Calu3 (cell line): ENCODE measurements at regions not wholly inside any gene's neighbourhood (a gene's known extent, or its start where the extent isn't known, plus 50 kb on each side); places are given as distances from the start of the nearest gene placed in this dataset.

Experiments
- BruUV-seq: library from RNA; stranded (reverse); fragments of 400-500 nt; replicated peaks from 2 replicates; lab custom pipeline; 2021; lab: Mats Ljungman, UMichigan
- CTCF ChIA-PET: fragments of 300-600 bp; sonication (Branson Sonifier 250); formaldehyde crosslinking; loops from one replicate; lab custom pipeline; 2022; ENCODE audit warnings: antibody characterized with exemption; lab: Charles Lee
- DNase-seq: peaks from one replicate; pipeline ENCODE4 v3.0.0; 2022
- H3K27ac Mint-ChIP-seq: one replicate; pipeline ENCODE4 v1.8.0; 2022; ENCODE audit warnings: mixed read lengths; ENCODE audit not compliant: unreplicated experiment
- H3K27me3 Mint-ChIP-seq: one replicate; pipeline ENCODE4 v1.8.0; 2022; ENCODE audit warnings: mixed read lengths; ENCODE audit not compliant: unreplicated experiment
- H3K36me3 Mint-ChIP-seq: one replicate; pipeline ENCODE4 v1.8.0; 2022; ENCODE audit warnings: mild to moderate bottlenecking, moderate library complexity, mixed read lengths; ENCODE audit not compliant: insufficient read depth, unreplicated experiment
- H3K4me1 Mint-ChIP-seq: one replicate; pipeline ENCODE4 v1.8.0; 2022; ENCODE audit warnings: mild to moderate bottlenecking, low read depth, mixed read lengths; ENCODE audit not compliant: unreplicated experiment
- H3K4me3 Mint-ChIP-seq: one replicate; pipeline ENCODE4 v1.8.0; 2022; ENCODE audit warnings: mild to moderate bottlenecking, low read depth, moderate library complexity, mixed read lengths; ENCODE audit not compliant: unreplicated experiment
- H3K9me3 Mint-ChIP-seq: one replicate; pipeline ENCODE4 v1.8.0; 2022; ENCODE audit warnings: low read depth, mixed read lengths; ENCODE audit not compliant: unreplicated experiment
- intact Hi-C: fragments of 100-400 bp; cut with micrococcal nuclease; formaldehyde crosslinking; loops from one replicate; pipeline ENCODE4 v1.10.0; 2022; ENCODE audit not compliant: unreplicated experiment
- TF ChIP-seq, protein P1 (sequence below): fragments of 200-600 bp; IDR thresholded peaks from one replicate; pipeline ENCODE4 v1.8.0; 2022; ENCODE audit warnings: antibody characterized with exemption; ENCODE audit not compliant: unreplicated experiment

DNA sequence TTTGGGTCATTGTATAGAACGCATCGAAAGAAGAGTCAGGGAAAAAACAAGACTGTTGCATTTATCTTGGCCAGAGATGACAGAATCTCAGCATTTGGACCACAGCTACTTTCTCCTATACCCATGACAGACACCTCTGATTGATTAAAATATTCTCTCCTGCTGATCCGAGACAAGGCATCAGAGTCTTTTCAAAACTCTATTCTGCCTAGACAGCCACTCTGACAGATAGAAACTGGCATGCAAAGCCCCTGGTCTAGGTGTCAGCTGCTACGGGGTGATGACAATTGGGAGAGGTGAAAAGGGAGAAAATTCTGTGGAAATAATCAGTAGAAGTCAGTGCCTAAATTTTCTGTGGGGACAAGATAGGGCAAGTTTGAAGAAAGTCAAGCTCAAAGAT, 152.2 kb downstream of the PIK3R1 start:
- no TSS peak for BruUV-seq
- CTCF ChIA-PET = no interaction called here
- Mint-ChIP-seq H3K27ac (no peak overlapping the region), H3K9me3 (peaks cover under 1% of the 10 kb centered on the region), H3K4me1 (peaks cover 12% of the 10 kb centered on the region), H3K36me3 (no peaks in the 10 kb centered on the region), H3K4me3 (no peak overlapping the region), H3K27me3 (no peaks in the 10 kb centered on the region)
- intact Hi-C loops = no loop called here
- no peak for DNase-seq
- TF ChIP-seq, protein P1, sequence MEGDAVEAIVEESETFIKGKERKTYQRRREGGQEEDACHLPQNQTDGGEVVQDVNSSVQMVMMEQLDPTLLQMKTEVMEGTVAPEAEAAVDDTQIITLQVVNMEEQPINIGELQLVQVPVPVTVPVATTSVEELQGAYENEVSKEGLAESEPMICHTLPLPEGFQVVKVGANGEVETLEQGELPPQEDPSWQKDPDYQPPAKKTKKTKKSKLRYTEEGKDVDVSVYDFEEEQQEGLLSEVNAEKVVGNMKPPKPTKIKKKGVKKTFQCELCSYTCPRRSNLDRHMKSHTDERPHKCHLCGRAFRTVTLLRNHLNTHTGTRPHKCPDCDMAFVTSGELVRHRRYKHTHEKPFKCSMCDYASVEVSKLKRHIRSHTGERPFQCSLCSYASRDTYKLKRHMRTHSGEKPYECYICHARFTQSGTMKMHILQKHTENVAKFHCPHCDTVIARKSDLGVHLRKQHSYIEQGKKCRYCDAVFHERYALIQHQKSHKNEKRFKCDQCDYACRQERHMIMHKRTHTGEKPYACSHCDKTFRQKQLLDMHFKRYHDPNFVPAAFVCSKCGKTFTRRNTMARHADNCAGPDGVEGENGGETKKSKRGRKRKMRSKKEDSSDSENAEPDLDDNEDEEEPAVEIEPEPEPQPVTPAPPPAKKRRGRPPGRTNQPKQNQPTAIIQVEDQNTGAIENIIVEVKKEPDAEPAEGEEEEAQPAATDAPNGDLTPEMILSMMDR = no peak

DNA sequence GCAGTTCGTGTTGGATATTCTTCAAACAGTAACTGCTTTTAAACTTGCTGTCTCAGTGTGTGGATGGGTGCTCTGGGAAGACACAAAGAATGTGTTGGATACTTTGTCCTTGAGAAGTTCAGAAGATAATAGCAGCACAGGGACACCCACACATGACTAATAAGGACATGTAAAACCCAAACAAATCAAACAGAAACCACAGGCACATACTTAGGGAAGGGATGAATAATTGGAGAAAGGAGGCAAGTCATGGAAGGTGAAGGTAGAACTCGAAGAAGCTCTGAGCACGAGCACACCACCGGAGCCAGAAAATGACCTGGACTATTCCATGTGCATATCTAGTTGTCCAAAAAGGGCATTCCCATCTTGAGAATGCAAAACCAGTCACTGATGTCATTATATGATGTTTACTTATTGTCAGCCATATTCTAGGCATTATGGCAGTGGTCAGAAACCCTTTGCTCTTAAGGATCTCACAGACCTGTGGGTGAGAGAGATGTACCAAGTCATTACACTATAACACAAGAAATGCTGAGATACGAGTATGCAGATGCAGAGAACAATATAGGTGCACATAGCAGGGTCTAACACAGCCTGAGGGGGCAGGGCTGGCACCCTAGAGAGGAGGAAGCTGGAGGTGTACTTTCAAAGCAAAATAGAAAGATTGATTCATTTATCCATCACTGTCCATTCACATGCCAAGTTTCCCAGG, 152.9 kb downstream of the PIK3R1 start:
- Mint-ChIP-seq H3K27ac (no peak overlapping the region), H3K9me3 (peaks cover 2% of the 10 kb centered on the region), H3K4me3 (no peak overlapping the region), H3K36me3 (no peaks in the 10 kb centered on the region), H3K4me1 (peaks cover 12% of the 10 kb centered on the region), H3K27me3 (no peaks in the 10 kb centered on the region)
- CTCF ChIA-PET = no interaction called here
- intact Hi-C loops = no loop called here
- TF ChIP-seq, protein P1 = no peak
- BruUV-seq = no TSS peak
- DNase-seq = no peak

DNA sequence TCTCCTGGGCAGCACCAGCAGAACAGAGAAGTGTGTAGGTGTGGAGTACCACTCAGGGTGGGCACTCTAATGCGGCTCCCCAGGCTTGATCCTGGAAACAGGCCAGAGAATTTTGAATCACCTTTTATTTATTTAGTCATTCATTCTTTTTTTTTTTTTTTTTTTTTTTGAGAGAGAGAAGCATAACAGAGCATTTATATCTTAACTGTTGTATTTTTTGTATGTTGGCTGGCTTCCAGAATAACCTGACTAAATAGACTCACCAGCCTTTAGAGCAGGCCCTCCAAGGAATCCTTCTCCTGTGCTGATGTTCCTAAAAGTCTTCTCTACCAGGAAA, 153.4 kb downstream of the PIK3R1 start:
- intact Hi-C loops = no loop called here

DNA sequence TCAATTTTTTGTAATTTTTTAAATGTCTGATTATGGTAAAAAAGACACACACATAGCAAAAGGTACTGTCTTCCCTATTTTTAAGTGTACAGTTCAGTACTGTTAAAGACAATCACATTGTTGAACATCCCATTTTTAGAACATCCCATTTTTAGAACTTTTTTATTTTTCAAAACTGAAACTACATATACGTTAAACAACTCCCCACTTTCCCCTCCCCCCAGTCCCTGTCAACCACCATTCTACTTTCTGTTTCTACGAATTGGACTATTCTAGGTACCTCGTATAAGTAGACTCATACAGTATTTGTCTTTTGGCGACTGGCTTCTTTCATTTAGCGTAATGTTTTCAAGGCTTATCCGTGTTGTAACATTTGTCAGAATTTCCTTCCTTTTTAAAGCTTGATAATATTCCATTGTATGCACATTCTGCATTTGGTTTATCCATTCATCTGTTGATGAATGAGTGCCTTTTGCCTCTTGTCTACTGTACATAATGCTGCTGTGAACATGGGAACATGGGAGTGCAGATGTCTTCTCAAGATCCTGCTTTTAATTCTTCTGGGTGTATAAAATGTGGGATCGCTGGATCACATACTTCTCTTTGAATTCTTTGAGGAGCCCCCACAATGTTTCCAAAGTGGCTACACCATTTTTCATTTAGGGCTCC, 154.0 kb downstream of the PIK3R1 start:
- DNase-seq = no peak
- no TSS peak for BruUV-seq
- TF ChIP-seq, protein P1 = no peak
- CTCF ChIA-PET = no interaction called here
- intact Hi-C loops = no loop called here
- H3K9me3 Mint-ChIP-seq = peaks cover 2% of the 10 kb centered on the region
- H3K4me3 Mint-ChIP-seq = no peak overlapping the region
- peaks cover 12% of the 10 kb centered on the region for H3K4me1 Mint-ChIP-seq
- H3K27me3 Mint-ChIP-seq = no peaks in the 10 kb centered on the region
- H3K27ac Mint-ChIP-seq = no peak overlapping the region
- no peaks in the 10 kb centered on the region for H3K36me3 Mint-ChIP-seq

More for the DNA sequence above, 153.4 kb downstream of the PIK3R1 start:
- Mint-ChIP-seq H3K4me3 (no peak overlapping the region), H3K27me3 (no peaks in the 10 kb centered on the region), H3K27ac (no peak overlapping the region), H3K9me3 (peaks cover 2% of the 10 kb centered on the region), H3K4me1 (peaks cover 12% of the 10 kb centered on the region), H3K36me3 (no peaks in the 10 kb centered on the region)
- no TSS peak for BruUV-seq
- TF ChIP-seq, protein P1 = no peak
- DNase-seq = peak; percentile 24
- CTCF ChIA-PET = no interaction called here
